ENCODE measurements at regions not wholly inside any gene's neighbourhood (a gene's known extent, or its start where the extent isn't known, plus 50 kb on each side); places are given as distances from the start of the nearest gene placed in this dataset.
A peak's percentile ranks its signal among the peaks of the same experiment; 100 is the strongest.
"Not testable (repeated sequence)": the region's sequence is repeated elsewhere in the genome, so short reads cannot be mapped to it uniquely, and the experiment has no call there.

DNA sequence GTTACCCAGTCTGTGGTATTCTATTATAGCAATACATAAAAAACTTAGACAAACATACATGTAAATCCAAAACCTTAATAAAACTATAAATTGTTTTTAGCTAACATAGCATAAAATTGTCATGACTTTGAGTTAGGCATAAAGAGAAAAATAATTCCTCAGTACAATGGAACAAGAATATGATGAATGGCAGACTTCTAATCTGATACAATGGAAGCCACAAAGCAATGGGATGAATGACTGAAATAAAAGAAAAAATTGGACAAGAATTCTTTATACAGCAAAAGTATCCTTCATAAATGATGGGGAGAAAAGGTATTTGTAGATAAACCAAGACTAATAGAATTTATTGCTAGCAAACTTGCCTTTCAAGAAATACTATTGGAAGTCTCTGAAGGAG, 524.2 kb downstream of the GABRG2 start:
- no peak for TF ChIP-seq LEF1 (IDR thresholded peaks at IDR 0.05; ENCODE audit: borderline replicate concordance)
- TF ChIP-seq L3MBTL2 (conservative IDR thresholded peaks at IDR 0.05), result no peak
- TF ChIP-seq NFRKB (IDR thresholded peaks at IDR 0.05), result no peak
- TF ChIP-seq, protein P1, sequence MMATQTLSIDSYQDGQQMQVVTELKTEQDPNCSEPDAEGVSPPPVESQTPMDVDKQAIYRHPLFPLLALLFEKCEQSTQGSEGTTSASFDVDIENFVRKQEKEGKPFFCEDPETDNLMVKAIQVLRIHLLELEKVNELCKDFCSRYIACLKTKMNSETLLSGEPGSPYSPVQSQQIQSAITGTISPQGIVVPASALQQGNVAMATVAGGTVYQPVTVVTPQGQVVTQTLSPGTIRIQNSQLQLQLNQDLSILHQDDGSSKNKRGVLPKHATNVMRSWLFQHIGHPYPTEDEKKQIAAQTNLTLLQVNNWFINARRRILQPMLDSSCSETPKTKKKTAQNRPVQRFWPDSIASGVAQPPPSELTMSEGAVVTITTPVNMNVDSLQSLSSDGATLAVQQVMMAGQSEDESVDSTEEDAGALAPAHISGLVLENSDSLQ (IDR thresholded peaks at IDR 0.05), result no peak
- TF ChIP-seq ARNT (IDR thresholded peaks at IDR 0.05), result no peak
- TF ChIP-seq CTBP1 (IDR thresholded peaks at IDR 0.05; ENCODE audit: borderline replicate concordance), result no peak
- no peak for TF ChIP-seq HDGF (IDR thresholded peaks at IDR 0.05; ENCODE audit: borderline replicate concordance)
- no peak for TF ChIP-seq SP1 (IDR thresholded peaks at IDR 0.05)
- TF ChIP-seq FOXK2 (IDR thresholded peaks at IDR 0.05), result no peak
- TF ChIP-seq SUZ12 (IDR thresholded peaks at IDR 0.05), result no peak
- no peak for TF ChIP-seq ZNF384 (IDR thresholded peaks at IDR 0.05)
- no peak for TF ChIP-seq ELF4 (IDR thresholded peaks at IDR 0.05)
- DNase-seq (ENCODE audit: extremely low spot score), result no peak
- POLR2A ChIA-PET, result no interaction called here
- CTCF ChIA-PET, result no interaction called here

DNA sequence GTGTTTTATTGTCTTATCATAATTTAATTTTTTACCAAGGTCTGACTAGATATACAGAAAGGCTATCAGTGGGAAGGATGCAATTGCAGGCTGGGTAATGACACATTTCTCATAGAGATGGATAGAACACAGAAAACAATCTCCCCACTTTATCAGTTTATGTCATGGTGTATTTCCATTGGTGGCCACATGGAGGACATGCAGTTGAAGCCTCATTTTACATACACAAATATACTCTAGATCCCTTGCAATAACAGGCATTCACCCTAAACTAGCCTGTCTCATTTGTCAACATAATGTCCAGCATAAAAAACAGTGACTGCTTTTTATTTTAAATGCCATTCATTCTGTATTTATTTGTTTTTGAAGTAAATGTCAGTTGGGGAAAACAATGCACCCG, 526.3 kb downstream of the GABRG2 start:
- POLR2A ChIA-PET, result no interaction called here

DNA sequence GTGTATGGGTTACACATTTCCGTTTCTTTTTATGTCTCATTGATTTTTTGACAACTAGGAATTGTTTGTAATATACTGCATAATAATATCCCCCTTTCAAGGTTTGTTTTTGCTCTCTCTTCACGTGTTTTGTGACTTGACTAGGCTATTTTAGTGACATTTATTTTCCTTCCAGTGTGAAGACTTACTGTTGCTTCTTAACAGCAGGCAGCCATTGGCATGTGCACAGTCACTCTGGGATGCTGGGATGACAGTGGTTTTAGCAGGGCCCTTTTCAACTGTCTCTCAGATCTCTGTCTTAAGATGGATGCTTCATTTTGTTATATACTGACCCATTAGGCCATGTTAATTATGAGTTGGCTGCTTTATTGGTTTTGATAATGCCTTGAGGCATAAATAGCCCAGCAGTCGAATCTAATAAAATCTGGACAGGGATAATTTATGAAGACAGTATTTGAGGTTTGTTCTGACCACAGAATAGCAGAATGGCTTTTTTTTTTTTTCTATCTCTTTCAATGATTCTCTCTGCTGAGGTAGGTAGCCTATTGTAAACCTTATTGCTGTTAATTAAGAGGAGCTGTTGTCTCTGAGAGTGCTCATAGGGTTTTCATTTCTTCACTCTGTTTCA, 536.0 kb downstream of the GABRG2 start:
- DNase-seq (ENCODE audit: extremely low spot score), result no peak
- TF ChIP-seq FOXA1 (IDR thresholded peaks at IDR 0.05) (no peak), TARDBP (IDR thresholded peaks at IDR 0.05) (no peak), CTBP1 (IDR thresholded peaks at IDR 0.05; ENCODE audit: borderline replicate concordance) (no peak), ZNF384 (IDR thresholded peaks at IDR 0.05) (no peak), SUZ12 (IDR thresholded peaks at IDR 0.05) (no peak), LEF1 (IDR thresholded peaks at IDR 0.05; ENCODE audit: borderline replicate concordance) (no peak)
- TF ChIP-seq, protein P1 (IDR thresholded peaks at IDR 0.05), result no peak
- ChIA-PET POLR2A (no interaction called here), CTCF (no interaction called here)

More for the DNA sequence above, 526.3 kb downstream of the GABRG2 start:
- DNase-seq (ENCODE audit: extremely low spot score), result peak; percentile 6
- no peak for TF ChIP-seq CTBP1 (IDR thresholded peaks at IDR 0.05; ENCODE audit: borderline replicate concordance)
- TF ChIP-seq L3MBTL2 (conservative IDR thresholded peaks at IDR 0.05), result no peak
- no peak for TF ChIP-seq ARNT (IDR thresholded peaks at IDR 0.05)
- TF ChIP-seq FOXK2 (IDR thresholded peaks at IDR 0.05), result no peak
- TF ChIP-seq NFRKB (IDR thresholded peaks at IDR 0.05), result no peak
- TF ChIP-seq BHLHE40 (IDR thresholded peaks at IDR 0.05; ENCODE audit: borderline replicate concordance), result no peak
- no peak for TF ChIP-seq FOXA1 (IDR thresholded peaks at IDR 0.05)
- TF ChIP-seq ELF4 (IDR thresholded peaks at IDR 0.05), result no peak
- TF ChIP-seq SUZ12 (IDR thresholded peaks at IDR 0.05), result no peak
- no peak for TF ChIP-seq TARDBP (IDR thresholded peaks at IDR 0.05)
- TF ChIP-seq HDGF (IDR thresholded peaks at IDR 0.05; ENCODE audit: borderline replicate concordance), result no peak
- CTCF ChIA-PET, result interaction anchor here (0.6 kb wide), 1 partner anchor 754 kb away, joined by 3 read pairs; no protein-coding TSS in a partner anchor

DNA sequence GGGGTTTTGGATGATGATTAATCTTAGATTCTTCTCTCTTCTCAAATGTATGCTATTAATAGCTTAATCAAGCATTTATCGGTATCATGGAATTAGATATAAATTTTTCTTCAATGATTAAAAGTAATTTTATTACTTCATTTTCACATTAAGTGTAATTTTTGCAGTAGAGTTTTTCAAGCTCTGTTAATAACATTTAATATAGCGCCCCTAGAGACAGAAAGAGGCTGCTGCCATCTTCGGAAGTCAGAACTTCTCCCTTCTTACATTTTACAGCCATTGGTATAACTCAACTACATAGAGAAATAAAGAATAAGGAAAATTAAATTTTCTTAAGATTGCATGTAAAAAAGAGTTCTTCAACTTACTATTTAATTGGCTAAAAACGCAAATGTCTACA, 540.3 kb downstream of the GABRG2 start:
- no peak for DNase-seq (ENCODE audit: extremely low spot score)
- CTCF ChIA-PET, result no interaction called here
- TF ChIP-seq CTBP1 (IDR thresholded peaks at IDR 0.05; ENCODE audit: borderline replicate concordance) (no peak), TARDBP (IDR thresholded peaks at IDR 0.05) (no peak), SP1 (IDR thresholded peaks at IDR 0.05) (no peak), FOXK2 (IDR thresholded peaks at IDR 0.05) (no peak), HDGF (IDR thresholded peaks at IDR 0.05; ENCODE audit: borderline replicate concordance) (no peak), ELF4 (IDR thresholded peaks at IDR 0.05) (no peak), NFRKB (IDR thresholded peaks at IDR 0.05) (no peak), ZNF384 (IDR thresholded peaks at IDR 0.05) (no peak), BHLHE40 (IDR thresholded peaks at IDR 0.05; ENCODE audit: borderline replicate concordance) (no peak), FOXM1 (IDR thresholded peaks at IDR 0.05; ENCODE audit: borderline replicate concordance) (no peak), L3MBTL2 (conservative IDR thresholded peaks at IDR 0.05) (no peak), SUZ12 (IDR thresholded peaks at IDR 0.05) (no peak), ARNT (IDR thresholded peaks at IDR 0.05) (no peak), FOXA1 (IDR thresholded peaks at IDR 0.05) (no peak)
- POLR2A ChIA-PET, result no interaction called here

DNA sequence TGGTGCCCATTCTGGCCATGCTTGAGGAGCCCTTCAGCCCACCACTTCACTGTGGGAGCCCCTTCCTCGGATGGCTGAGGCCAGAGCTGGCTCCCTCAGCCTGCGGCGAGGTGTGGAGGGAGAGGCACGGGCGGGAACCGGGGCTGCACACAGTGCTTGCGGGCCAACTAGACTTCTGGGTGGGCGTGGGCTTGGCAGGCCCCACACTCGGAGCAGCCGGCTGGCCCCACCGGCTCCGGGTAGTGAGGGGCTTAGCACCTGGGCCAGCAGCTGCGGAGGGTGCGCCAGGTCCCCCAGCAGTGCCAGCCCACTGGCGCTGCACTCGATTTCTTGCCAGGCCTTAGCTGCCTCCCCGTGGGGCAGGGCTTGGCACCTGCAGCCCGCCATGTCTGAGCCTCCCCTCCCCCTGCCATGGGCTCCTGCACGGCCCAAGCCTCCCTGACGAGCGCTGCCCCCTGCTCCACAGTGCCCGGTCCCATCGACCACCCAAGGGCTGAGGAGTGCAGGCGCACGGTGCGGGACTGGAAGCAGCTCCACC, 554.2 kb downstream of the GABRG2 start:
- CTCF ChIA-PET; POLR2A ChIA-PET; DNase-seq (ENCODE audit: extremely low spot score): not testable (repeated sequence)

DNA sequence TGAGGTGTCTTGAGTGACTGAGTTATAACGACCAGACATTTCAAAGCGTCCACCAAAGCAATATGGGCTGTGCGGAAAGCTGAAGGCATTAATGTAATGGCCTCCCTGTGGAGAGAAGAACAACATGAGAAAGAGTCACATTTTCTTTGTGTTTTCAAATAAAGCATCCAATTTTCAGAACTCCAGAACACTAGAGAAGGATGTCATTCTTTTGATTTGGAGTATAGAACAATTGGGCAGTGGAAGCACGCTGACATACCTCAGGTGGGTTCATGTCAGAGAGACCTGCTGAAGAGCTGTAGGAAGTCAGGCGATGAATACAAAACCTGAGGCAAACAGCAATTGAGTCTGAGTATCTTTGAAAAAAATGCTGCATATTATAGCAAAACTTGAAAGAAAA, 556.5 kb downstream of the GABRG2 start:
- CTCF ChIA-PET, result no interaction called here
- no peak for DNase-seq (ENCODE audit: extremely low spot score)
- TF ChIP-seq L3MBTL2 (conservative IDR thresholded peaks at IDR 0.05) (no peak), LEF1 (IDR thresholded peaks at IDR 0.05; ENCODE audit: borderline replicate concordance) (no peak), FOXA1 (IDR thresholded peaks at IDR 0.05) (no peak), ARNT (IDR thresholded peaks at IDR 0.05) (no peak), ZNF384 (IDR thresholded peaks at IDR 0.05) (no peak), SUZ12 (IDR thresholded peaks at IDR 0.05) (no peak), HDGF (IDR thresholded peaks at IDR 0.05; ENCODE audit: borderline replicate concordance) (no peak), TARDBP (IDR thresholded peaks at IDR 0.05) (no peak), FOXK2 (IDR thresholded peaks at IDR 0.05) (no peak), NFRKB (IDR thresholded peaks at IDR 0.05) (no peak), CTBP1 (IDR thresholded peaks at IDR 0.05; ENCODE audit: borderline replicate concordance) (no peak), ELF4 (IDR thresholded peaks at IDR 0.05) (no peak), FOXM1 (IDR thresholded peaks at IDR 0.05; ENCODE audit: borderline replicate concordance) (no peak), BHLHE40 (IDR thresholded peaks at IDR 0.05; ENCODE audit: borderline replicate concordance) (no peak), SP1 (IDR thresholded peaks at IDR 0.05) (no peak)
- TF ChIP-seq, protein P1 (IDR thresholded peaks at IDR 0.05), result no peak
- POLR2A ChIA-PET, result no interaction called here

All from HEK293T (cell line).